ENCODE measurements at regions not wholly inside any gene's neighbourhood (a gene's known extent, or its start where the extent isn't known, plus 50 kb on each side); places are given as distances from the start of the nearest gene placed in this dataset.

DNA sequence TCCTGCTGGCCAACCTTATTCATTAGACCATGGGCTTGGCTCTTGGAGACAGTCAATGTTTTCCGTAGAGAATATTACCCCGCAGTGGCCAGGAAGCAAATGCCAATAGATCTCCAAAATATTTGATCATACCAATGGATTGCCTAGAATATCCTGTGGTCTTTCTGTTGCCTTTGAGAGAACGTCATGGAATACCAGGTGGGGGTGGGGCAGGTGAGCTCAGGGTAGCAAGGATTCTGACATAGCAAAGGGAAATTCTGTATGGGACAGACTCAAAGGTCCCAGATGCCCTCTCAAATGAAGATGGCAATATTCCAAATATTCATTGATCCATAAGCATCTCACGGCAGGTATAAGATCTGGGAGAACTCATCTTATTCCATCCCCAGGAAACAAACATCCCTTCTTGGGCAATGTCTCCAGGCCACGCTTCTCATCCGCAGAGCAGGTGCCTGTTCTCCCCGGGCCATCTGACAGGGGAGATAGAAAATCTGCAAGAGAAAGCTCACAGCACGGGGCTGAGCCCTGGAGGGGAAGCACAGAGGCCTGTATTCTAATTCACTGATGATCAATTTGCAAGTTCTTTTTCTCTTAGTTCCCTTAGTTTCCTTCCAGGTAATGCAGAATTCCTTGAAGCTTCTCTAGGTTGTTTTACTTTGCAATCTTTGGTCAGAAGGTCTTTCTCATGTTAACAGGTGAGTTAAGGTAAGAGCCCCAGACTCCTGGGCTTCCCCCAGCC, 69.6 kb upstream of the TSHZ3 start:
- DNase-seq (ENCODE audit: low read depth), result no peak
- TF ChIP-seq, protein P1, sequence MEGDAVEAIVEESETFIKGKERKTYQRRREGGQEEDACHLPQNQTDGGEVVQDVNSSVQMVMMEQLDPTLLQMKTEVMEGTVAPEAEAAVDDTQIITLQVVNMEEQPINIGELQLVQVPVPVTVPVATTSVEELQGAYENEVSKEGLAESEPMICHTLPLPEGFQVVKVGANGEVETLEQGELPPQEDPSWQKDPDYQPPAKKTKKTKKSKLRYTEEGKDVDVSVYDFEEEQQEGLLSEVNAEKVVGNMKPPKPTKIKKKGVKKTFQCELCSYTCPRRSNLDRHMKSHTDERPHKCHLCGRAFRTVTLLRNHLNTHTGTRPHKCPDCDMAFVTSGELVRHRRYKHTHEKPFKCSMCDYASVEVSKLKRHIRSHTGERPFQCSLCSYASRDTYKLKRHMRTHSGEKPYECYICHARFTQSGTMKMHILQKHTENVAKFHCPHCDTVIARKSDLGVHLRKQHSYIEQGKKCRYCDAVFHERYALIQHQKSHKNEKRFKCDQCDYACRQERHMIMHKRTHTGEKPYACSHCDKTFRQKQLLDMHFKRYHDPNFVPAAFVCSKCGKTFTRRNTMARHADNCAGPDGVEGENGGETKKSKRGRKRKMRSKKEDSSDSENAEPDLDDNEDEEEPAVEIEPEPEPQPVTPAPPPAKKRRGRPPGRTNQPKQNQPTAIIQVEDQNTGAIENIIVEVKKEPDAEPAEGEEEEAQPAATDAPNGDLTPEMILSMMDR (conservative IDR thresholded peaks at IDR 0.05; ENCODE audit: low read depth, low read length), result no peak
- no peak overlapping the region for H3K4me3 ChIP-seq (ENCODE audit: low read length)

DNA sequence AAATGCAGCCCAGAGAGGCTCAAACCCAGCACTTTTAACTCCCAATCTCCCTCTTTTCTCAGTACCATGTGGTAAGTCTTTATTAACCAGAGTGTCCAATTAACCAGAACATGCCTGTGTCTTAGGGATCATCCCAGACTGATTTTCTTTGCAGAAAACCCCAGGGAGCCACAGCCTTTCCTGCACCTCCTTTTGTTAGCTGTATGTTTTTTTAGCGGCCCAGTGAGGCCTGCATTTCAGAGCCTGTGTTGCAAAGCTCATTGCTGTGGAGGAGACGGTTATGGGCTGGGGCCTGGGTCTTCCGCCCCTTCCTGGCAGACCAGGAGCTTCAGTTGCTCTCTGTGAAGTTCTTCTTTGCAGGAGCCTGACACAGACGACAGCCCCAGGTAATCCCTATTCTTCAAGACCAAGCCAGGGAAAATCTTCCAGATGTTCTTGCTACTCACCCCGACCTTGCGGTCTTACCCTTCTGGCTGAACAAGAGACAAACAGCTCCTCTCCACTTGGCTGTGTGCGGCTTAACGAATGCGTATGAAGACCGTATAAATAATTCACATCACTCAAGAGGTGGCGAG, 70.7 kb upstream of the TSHZ3 start:
- TF ChIP-seq, protein P1 (conservative IDR thresholded peaks at IDR 0.05; ENCODE audit: low read depth, low read length), result no peak
- H3K4me3 ChIP-seq (ENCODE audit: low read length), result no peak overlapping the region
- no peak for DNase-seq (ENCODE audit: low read depth)

DNA sequence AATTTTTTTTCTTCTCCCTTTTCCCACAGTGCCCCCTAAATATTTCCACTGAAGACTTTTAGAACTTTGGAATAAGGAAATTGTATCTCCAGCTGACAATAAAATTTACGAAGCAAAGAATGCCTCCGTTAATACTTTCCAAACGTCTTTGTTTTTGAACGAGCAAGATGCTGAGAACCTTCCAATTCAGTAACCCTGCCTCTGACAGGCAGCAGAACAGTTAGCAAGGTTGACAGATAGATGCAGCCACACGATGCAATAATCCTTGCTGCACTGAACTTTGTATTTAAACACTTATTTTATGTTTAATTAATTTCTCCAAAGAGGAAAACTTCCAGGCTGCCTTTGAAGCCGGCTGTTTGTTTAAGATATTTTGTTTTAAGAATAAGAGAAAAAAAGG, 71.8 kb upstream of the TSHZ3 start:
- no peak overlapping the region for H3K4me3 ChIP-seq (ENCODE audit: low read length)
- no peak for DNase-seq (ENCODE audit: low read depth)
- TF ChIP-seq, protein P1 (conservative IDR thresholded peaks at IDR 0.05; ENCODE audit: low read depth, low read length), result no peak

DNA sequence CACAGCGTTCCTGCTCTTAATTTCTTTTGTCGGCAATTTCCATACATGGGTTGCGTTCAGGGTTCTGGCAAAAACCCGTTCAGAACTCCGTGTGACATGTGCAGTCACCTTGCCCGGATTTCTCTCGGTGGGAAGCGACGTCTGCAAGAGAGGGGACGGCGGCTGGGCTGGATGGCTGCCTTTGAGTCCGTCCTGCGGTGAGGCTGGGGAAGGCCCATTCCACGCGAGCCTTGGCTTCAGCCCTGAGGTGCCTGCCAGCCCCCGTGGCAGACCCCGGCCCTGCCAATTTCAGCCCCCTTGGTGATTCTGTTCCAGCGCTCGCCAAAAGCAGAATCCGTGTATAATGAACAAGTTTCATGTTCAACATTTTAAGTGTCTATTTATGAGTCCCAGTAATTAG, 72.6 kb upstream of the TSHZ3 start:
- no peak for DNase-seq (ENCODE audit: low read depth)
- TF ChIP-seq, protein P1 (conservative IDR thresholded peaks at IDR 0.05; ENCODE audit: low read depth, low read length), result no peak
- H3K4me3 ChIP-seq (ENCODE audit: low read length), result no peak overlapping the region

DNA sequence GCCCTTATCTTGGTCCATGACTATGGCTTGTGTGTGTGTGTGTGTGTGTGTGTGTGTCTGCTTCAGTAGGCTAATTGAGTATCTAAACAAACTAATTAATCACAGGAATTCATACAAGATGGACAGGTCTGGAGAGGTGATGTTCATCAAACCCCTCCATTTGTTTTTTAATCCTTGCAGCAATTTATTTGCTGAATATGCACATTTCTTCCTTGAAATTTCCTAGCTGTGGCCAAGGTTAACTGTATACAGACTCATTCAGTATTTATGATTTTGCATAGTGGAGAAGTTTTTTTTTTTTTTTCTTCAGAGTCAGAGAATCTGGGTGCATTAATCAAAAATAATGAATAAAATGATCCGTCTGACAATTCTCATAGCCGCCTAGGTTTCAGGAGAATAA, 74.7 kb upstream of the TSHZ3 start:
- no peak overlapping the region for H3K4me3 ChIP-seq (ENCODE audit: low read length)
- DNase-seq (ENCODE audit: low read depth), result no peak
- TF ChIP-seq, protein P1 (conservative IDR thresholded peaks at IDR 0.05; ENCODE audit: low read depth, low read length), result no peak

DNA sequence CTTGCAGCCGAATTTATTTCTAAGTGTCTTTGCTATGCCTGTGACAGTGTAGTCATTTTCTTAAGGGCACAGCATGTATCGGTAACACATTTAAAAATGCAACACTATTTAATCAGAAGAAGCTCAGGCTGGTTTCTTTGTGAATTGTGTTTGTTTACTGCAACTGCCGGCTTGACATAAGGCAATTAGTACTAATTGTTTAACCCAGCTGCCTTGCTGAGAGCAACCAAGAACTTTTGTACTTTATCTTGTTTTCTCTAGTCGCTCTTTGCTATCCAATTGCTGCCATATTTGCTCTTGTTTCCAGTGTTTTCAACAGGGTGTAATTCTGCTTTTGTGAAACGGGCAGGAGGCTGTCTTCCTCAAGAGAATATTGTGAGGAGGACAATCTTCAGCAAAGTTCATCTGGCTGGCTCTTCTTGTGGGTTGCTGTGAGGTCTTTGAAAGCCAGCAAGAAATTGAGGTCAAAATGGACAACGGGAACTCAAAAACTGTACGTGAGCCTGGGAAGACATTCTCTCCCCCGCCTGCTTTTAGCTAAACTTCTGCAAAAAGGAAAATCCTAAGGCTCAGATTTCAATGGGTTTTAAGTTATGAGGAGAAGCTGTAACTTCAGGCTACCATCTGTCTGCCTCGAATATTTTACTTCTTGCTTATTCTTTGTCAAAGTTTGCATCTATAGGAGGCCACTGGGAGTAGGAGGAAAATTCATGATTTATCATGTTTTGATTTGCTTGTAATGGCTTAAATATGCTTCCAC, 75.8 kb upstream of the TSHZ3 start:
- no peak overlapping the region for H3K4me3 ChIP-seq (ENCODE audit: low read length)
- TF ChIP-seq, protein P1 (conservative IDR thresholded peaks at IDR 0.05; ENCODE audit: low read depth, low read length), result no peak
- DNase-seq (ENCODE audit: low read depth), result no peak
